T-cell (primary cell): ENCODE measurements at regions not wholly inside any gene's neighbourhood (a gene's known extent, or its start where the extent isn't known, plus 50 kb on each side); places are given as distances from the start of the nearest gene placed in this dataset.

Experiments used
- ATAC-seq, 4 experiments: fragments of 200-7000 bp in 3 of 4; fragments of 150-1000 bp in 1 of 4; cut with Tn5 transposase; replicated peaks in 1 of 4; 1 replicate in 3 of 4; 2 replicates in 1 of 4; pipeline ENCODE4 v1.10.0; 2021; ENCODE audit warnings: moderate library complexity in 3 of 4, mild to moderate bottlenecking in 2 of 4, moderate number of reproducible peaks in 1 of 4
- CTCF ChIA-PET, 2 donors: fragments of 300-600 bp; sonication (Branson Sonifier 250); formaldehyde crosslinking; loops; one replicate each; lab custom pipeline; 2022; ENCODE audit warnings: antibody characterized with exemption in 2 of 2; lab: Charles Lee
- POLR2A ChIA-PET, 2 donors: fragments of 300-600 bp; sonication (Branson Sonifier 250); formaldehyde crosslinking; loops; one replicate each; lab custom pipeline; 2022; ENCODE audit warnings: antibody characterized with exemption in 2 of 2; lab: Charles Lee
- DNase-seq, 35 experiments: peaks; one replicate each; pipeline versions ENCODE4 v3.0.0 to v3.0.0-alpha.2; 2013 to 2023
- H3K27ac ChIP-seq: one replicate; pipeline ENCODE4 v1.5.1; 2013; ENCODE audit warnings: low read length
- H3K27me3 ChIP-seq, 2 experiments: replicated peaks in 1 of 2; 1 replicate in 1 of 2; 2 replicates in 1 of 2; pipeline versions ENCODE4 v1.6.1 to v1.7.0; 2013; ENCODE audit warnings: low read length in 1 of 2, mixed read lengths in 1 of 2; ENCODE audit not compliant: control insufficient read depth in 2 of 2, insufficient read depth in 2 of 2; ENCODE audit errors: extremely low read depth in 1 of 2
- H3K36me3 ChIP-seq, 2 donors: 1 replicate in 1 of 2; 2 replicates in 1 of 2; pipeline versions ENCODE4 v1.6.1 to v1.7.0; 2013; ENCODE audit warnings: low read length in 1 of 2; ENCODE audit not compliant: control insufficient read depth in 2 of 2, insufficient read depth in 1 of 2; ENCODE audit errors: extremely low read depth in 1 of 2
- H3K4me1 ChIP-seq, 2 experiments: 1 replicate in 1 of 2; 2 replicates in 1 of 2; pipeline versions ENCODE4 v1.6.1 to v1.7.0; 2013; ENCODE audit warnings: low read length in 2 of 2, mixed read lengths in 1 of 2; ENCODE audit not compliant: insufficient read depth in 2 of 2, control insufficient read depth in 1 of 2; ENCODE audit errors: extremely low read depth in 1 of 2
- H3K4me3 ChIP-seq, 2 donors: 1 replicate in 1 of 2; 2 replicates in 1 of 2; pipeline versions ENCODE4 v1.5.1 to v1.7.0; 2013; ENCODE audit warnings: mild to moderate bottlenecking in 2 of 2, low read length in 1 of 2, moderate library complexity in 1 of 2; ENCODE audit not compliant: control insufficient read depth in 1 of 2; ENCODE audit errors: extremely low read depth in 1 of 2
- H3K9me3 ChIP-seq: 2 replicates; pipeline ENCODE4 v1.7.0; 2013
- H3K27ac Mint-ChIP-seq, 2 donors: one replicate each; pipeline ENCODE4 v1.8.0; 2020 to 2021; ENCODE audit warnings: mild to moderate bottlenecking in 2 of 2, mixed read lengths in 2 of 2
- H3K27me3 Mint-ChIP-seq, 2 donors: one replicate each; pipeline ENCODE4 v1.8.0; 2021 to 2022; ENCODE audit warnings: mixed read lengths in 2 of 2
- H3K36me3 Mint-ChIP-seq: one replicate; pipeline ENCODE4 v1.8.0; 2021; ENCODE audit warnings: mixed read lengths
- H3K4me1 Mint-ChIP-seq, 3 donors: one replicate each; pipeline ENCODE4 v1.8.0; 2020 to 2022; ENCODE audit warnings: mixed read lengths in 3 of 3, mild to moderate bottlenecking in 1 of 3
- H3K4me3 Mint-ChIP-seq, 3 donors: one replicate each; pipeline ENCODE4 v1.8.0; 2020 to 2022; ENCODE audit warnings: mild to moderate bottlenecking in 3 of 3, mixed read lengths in 3 of 3, moderate library complexity in 3 of 3
- H3K9me3 Mint-ChIP-seq, 3 donors: one replicate each; pipeline ENCODE4 v1.8.0; 2020 to 2022; ENCODE audit warnings: mixed read lengths in 3 of 3
- WGBS: methylation state at CpG from one replicate; pipeline ENCODE4 v1.1.5; 2013; ENCODE audit warnings: missing lambda C conversion rate; ENCODE audit not compliant: insufficient coverage; 5-methylcytosine and 5-hydroxymethylcytosine counted together

DNA sequence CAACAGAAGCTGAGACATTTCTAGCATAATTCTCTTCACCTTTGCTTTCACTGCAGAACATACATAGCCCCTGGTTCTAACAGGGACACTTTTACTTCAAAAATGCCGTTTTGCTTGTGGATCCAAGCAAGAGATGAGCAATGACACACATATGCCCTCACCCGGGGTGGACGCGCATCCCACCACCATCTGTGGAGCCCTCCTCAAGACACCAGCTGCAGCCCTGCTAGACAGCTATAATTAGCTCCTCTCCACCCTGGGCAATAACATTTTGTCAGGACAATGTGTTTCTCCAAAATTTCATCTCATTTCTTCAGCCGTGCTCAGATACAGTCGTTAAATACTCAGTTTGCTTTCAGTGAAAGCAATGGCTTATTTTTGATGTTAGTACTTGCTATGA is 368.7 kb upstream of the RAB6C start:
- ChIA-PET POLR2A (no interaction called here), CTCF (no interaction called here)
- H3K27me3 Mint-ChIP-seq: peaks cover 3 to 10% of the 10 kb centered on the region in 2 donors
- no peaks in the 10 kb centered on the region for H3K4me1 Mint-ChIP-seq
- Histone ChIP-seq H3K27me3 (peaks cover 0 to 13% of the 10 kb centered on the region in 2 experiments), H3K36me3 (no peaks in the 10 kb centered on the region), H3K9me3 (no peaks in the 10 kb centered on the region), H3K4me3 (no peak overlapping the region), H3K4me1 (no peaks in the 10 kb centered on the region), H3K27ac (no peak overlapping the region)
- WGBS: 76% methylated on average over 3 of the region's 6 CpGs
- DNase-seq (no peak), ATAC-seq (no peak)
- no peak overlapping the region for H3K4me3 Mint-ChIP-seq
- no peaks in the 10 kb centered on the region for H3K36me3 Mint-ChIP-seq
- H3K9me3 Mint-ChIP-seq: peaks cover 0 to 9% (median 8%) of the 10 kb centered on the region in 3 donors
- no peak overlapping the region for H3K27ac Mint-ChIP-seq

DNA sequence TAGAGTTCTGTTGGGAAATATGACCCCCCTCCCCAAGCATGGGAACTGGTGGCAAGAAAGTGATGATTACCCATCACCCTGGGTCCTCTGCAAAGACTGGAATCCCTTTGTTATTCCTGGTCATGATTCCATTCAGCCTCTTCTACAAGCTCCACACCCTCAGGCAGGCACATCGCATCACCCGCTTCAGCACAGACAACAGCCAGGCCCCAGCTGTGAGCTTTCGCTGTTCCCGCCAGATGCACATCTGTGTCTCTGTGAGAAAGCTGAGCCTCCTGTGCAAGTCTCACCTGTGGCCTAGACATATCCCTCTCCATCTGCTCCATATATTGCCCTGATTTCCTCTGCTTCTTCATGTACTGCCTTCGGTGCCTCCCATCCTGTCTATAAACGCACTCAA is 368.0 kb upstream of the RAB6C start:
- no peak overlapping the region for H3K27ac Mint-ChIP-seq
- no peaks in the 10 kb centered on the region for H3K9me3 ChIP-seq
- no peak overlapping the region for H3K4me3 Mint-ChIP-seq
- no peak overlapping the region for H3K27ac ChIP-seq
- no peaks in the 10 kb centered on the region for H3K4me1 Mint-ChIP-seq
- no peaks in the 10 kb centered on the region for H3K4me1 ChIP-seq
- peaks cover 1 to 4% of the 10 kb centered on the region in 2 donors for H3K27me3 Mint-ChIP-seq
- H3K27me3 ChIP-seq: peaks cover 0 to 10% of the 10 kb centered on the region in 2 experiments
- ATAC-seq: no peak
- no peaks in the 10 kb centered on the region for H3K36me3 Mint-ChIP-seq
- WGBS: 95% methylated on average over 6 of the region's 6 CpGs
- ChIA-PET CTCF (no interaction called here), POLR2A (no interaction called here)
- peaks cover 0 to 9% (median 8%) of the 10 kb centered on the region in 3 donors for H3K9me3 Mint-ChIP-seq
- no peak for DNase-seq
- H3K36me3 ChIP-seq: no peaks in the 10 kb centered on the region
- H3K4me3 ChIP-seq: no peak overlapping the region

DNA sequence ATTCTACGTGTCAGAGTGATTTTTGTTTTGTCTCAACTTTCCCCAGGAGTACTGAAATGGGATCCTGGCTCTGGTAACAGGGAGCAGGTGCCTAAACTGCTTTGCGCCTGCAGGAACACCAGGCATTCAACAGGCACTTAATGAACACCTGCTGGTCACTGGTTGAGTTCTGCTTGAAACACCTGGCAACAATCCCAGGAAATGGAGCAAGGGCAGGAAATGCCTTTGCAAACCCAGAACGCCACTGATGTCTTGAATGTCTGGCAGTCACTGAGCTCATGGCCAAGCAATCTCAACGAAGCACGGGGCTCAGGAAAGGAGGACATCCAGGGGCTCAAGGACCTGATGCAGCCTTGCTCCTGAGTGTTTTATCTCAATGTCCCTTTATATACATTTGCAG is 360.0 kb upstream of the RAB6C start:
- Histone ChIP-seq H3K9me3 (no peaks in the 10 kb centered on the region), H3K36me3 (no peaks in the 10 kb centered on the region), H3K4me3 (no peak overlapping the region), H3K27ac (no peak overlapping the region), H3K4me1 (no peaks in the 10 kb centered on the region), H3K27me3 (peaks cover 0 to 5% of the 10 kb centered on the region in 2 experiments)
- CTCF ChIA-PET: no interaction called here
- no peak overlapping the region for H3K27ac Mint-ChIP-seq
- ATAC-seq: no peak
- 44% methylated on average over 4 of the region's 5 CpGs for WGBS
- DNase-seq: no peak
- H3K4me3 Mint-ChIP-seq: no peak overlapping the region
- H3K9me3 Mint-ChIP-seq: no peaks in the 10 kb centered on the region
- no peaks in the 10 kb centered on the region for H3K36me3 Mint-ChIP-seq
- peaks cover 0 to 2% of the 10 kb centered on the region in 2 donors for H3K27me3 Mint-ChIP-seq
- H3K4me1 Mint-ChIP-seq: no peaks in the 10 kb centered on the region
- POLR2A ChIA-PET: no interaction called here

DNA sequence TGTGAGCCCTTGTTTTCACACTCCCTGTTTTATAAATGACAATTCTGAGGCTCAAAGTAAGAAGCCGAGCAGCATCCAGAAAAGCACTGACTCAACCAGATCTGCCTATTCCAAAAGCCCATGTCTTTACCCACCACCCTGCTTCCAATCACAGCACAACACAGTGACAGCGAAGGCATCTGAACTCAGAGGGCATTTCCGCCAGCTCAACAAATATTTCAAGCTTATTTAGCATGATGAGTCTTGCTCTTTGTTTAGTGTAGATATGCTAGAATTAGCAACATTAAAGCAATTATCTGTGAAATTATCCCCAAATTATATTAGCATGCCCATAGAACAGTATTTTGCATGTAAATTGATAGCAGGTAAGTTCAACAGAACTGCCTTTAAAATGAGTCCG is 359.1 kb upstream of the RAB6C start:
- WGBS: 100% methylated on average over 1 of the region's 4 CpGs
- POLR2A ChIA-PET: no interaction called here
- peaks cover 0 to 2% (median 0%) of the 10 kb centered on the region in 3 donors for H3K9me3 Mint-ChIP-seq
- ATAC-seq (no peak), DNase-seq (no peak)
- Histone ChIP-seq H3K36me3 (no peaks in the 10 kb centered on the region), H3K4me3 (no peak overlapping the region), H3K27ac (no peak overlapping the region), H3K27me3 (no peaks in the 10 kb centered on the region), H3K9me3 (no peaks in the 10 kb centered on the region), H3K4me1 (no peaks in the 10 kb centered on the region)
- no peak overlapping the region for H3K27ac Mint-ChIP-seq
- H3K4me1 Mint-ChIP-seq: no peaks in the 10 kb centered on the region
- H3K4me3 Mint-ChIP-seq: no peak overlapping the region
- CTCF ChIA-PET: no interaction called here
- peaks cover 0 to 2% of the 10 kb centered on the region in 2 donors for H3K27me3 Mint-ChIP-seq
- no peaks in the 10 kb centered on the region for H3K36me3 Mint-ChIP-seq

DNA sequence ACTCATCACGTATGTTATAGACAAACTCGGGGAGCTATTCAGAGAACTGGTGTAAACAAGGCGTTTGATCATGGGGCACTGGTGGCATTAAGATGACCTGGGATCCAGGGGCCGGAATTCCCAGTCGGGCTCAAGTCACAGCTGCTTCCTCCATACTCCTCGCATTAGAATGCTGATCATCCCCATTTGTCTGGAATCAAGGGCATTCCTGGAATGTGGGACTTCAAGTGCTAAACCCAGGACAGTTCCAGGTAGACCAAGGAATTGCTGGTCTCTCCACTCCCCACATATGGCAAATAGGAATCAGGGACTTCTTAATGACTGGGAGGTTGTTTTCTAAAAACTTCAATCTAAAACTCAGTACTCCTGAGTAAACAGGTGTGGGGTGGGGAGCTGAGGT is 355.7 kb upstream of the RAB6C start:
- no peaks in the 10 kb centered on the region for H3K4me1 ChIP-seq
- no peaks in the 10 kb centered on the region for H3K36me3 ChIP-seq
- H3K27me3 ChIP-seq: no peaks in the 10 kb centered on the region
- WGBS: 87% methylated on average over 6 of the region's 6 CpGs
- Mint-ChIP-seq H3K9me3 (peaks cover 0 to 17% (median under 1%) of the 10 kb centered on the region in 3 donors), H3K36me3 (no peaks in the 10 kb centered on the region), H3K27me3 (peaks cover 0 to 2% of the 10 kb centered on the region in 2 donors), H3K4me3 (no peak overlapping the region), H3K4me1 (no peaks in the 10 kb centered on the region), H3K27ac (no peak overlapping the region)
- no peak overlapping the region for H3K4me3 ChIP-seq
- no peak overlapping the region for H3K27ac ChIP-seq
- ChIA-PET POLR2A (interaction anchor here in 1 of 2 donors (0.6 kb wide), 1 partner anchor 10 kb away, joined by 3 read pairs; no protein-coding TSS in a partner anchor), CTCF (no interaction called here)
- no peak for ATAC-seq
- H3K9me3 ChIP-seq: no peaks in the 10 kb centered on the region
- no peak for DNase-seq

DNA sequence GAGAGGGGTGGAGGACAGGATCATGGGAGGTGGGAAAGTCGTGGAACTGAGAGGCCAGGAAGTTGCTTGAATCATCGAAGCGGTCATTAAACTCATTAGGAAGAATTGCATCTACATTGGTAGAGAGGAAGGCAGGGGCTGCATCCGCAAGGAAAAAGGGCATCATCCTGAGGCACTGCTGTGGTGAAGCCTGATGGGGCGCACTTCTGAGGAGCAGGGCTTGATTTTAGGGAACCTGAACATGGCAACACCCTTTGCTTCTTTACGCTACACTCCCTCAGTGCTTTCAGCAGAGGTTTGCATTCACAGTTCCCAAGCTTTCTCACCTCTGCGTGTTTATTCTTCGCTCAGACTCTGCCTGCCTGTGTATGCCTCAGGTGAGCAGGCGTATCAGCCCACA is 352.0 kb upstream of the RAB6C start:
- no peak overlapping the region for H3K4me3 ChIP-seq
- CTCF ChIA-PET: no interaction called here
- H3K4me1 Mint-ChIP-seq: no peaks in the 10 kb centered on the region
- no peaks in the 10 kb centered on the region for H3K36me3 Mint-ChIP-seq
- ATAC-seq (no peak), DNase-seq (no peak)
- no peaks in the 10 kb centered on the region for H3K36me3 ChIP-seq
- H3K27me3 ChIP-seq: no peaks in the 10 kb centered on the region
- no peak overlapping the region for H3K4me3 Mint-ChIP-seq
- no peaks in the 10 kb centered on the region for H3K9me3 ChIP-seq
- no peaks in the 10 kb centered on the region for H3K27me3 Mint-ChIP-seq
- WGBS: 87% methylated on average over 9 of the region's 9 CpGs
- no peak overlapping the region for H3K27ac Mint-ChIP-seq
- H3K27ac ChIP-seq: no peak overlapping the region
- POLR2A ChIA-PET: no interaction called here
- no peaks in the 10 kb centered on the region for H3K4me1 ChIP-seq
- peaks cover 0 to 24% (median 3%) of the 10 kb centered on the region in 3 donors for H3K9me3 Mint-ChIP-seq

DNA sequence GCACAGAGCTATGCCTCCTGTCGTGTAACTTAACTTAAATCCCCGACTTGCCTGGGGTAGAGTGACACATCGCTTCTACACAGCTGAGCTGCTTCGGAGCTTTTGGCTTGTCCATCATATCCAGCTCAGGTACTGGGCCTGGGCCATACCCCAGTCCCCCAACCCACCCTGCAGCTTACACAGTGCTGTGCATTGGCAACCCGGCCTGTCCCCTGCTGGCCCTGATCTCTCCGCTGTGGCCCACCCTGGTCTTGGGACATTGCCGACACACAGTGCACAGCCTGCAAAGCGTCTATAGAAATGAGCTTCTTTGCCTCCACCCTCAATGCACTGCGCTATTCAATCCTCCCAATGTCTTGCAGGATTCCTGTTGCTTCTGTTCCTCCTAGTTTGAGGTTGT is 342.8 kb upstream of the RAB6C start:
- no peak for ATAC-seq
- DNase-seq: no peak
- H3K9me3 Mint-ChIP-seq: no peaks in the 10 kb centered on the region
- Histone ChIP-seq H3K4me1 (no peaks in the 10 kb centered on the region), H3K36me3 (no peaks in the 10 kb centered on the region), H3K27me3 (peaks cover 0 to 7% of the 10 kb centered on the region in 2 experiments), H3K27ac (no peak overlapping the region), H3K4me3 (no peak overlapping the region), H3K9me3 (no peaks in the 10 kb centered on the region)
- CTCF ChIA-PET: no interaction called here
- H3K4me1 Mint-ChIP-seq: no peaks in the 10 kb centered on the region
- H3K36me3 Mint-ChIP-seq: no peaks in the 10 kb centered on the region
- no peak overlapping the region for H3K27ac Mint-ChIP-seq
- no peak overlapping the region for H3K4me3 Mint-ChIP-seq
- H3K27me3 Mint-ChIP-seq: peaks cover 3 to 5% of the 10 kb centered on the region in 2 donors
- POLR2A ChIA-PET: no interaction called here
- 96% methylated on average over 6 of the region's 9 CpGs for WGBS
